CD4-positive, alpha-beta T cell treated with Interleukin-21 for 1 hour (primary cell): ENCODE measurements at regions not wholly inside any gene's neighbourhood (a gene's known extent, or its start where the extent isn't known, plus 50 kb on each side); places are given as distances from the start of the nearest gene placed in this dataset.
"Not testable (repeated sequence)": the region's sequence is repeated elsewhere in the genome, so short reads cannot be mapped to it uniquely, and the experiment has no call there.

ENCODE experiments used
- DNase-seq: peaks from one replicate; pipeline ENCODE4 v3.0.0-alpha.2; 2020

DNA sequence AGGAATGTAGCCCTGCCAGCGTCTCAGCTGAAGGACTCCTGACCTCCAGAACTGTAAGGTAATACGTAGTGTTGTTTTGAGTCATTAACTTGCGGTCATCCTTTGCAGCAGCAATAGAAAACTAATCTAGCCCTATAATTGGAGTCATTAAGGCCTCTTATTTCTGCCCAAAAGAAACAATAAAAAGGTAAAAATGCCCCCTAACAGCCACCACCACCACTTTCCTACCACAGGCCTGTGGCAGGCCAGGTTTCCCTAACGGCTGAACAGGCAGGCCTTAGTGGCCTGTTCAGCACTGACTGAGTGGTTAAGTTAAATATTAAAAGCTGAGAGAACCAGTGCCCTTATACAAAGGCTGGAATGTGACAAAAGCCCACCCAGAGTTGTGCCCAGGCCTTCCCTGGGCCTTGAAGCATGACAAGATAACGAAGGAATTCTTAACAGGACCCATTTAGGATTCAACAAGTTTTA lies 286.5 kb upstream of the ERCC4 start:
- DNase-seq: no peak

DNA sequence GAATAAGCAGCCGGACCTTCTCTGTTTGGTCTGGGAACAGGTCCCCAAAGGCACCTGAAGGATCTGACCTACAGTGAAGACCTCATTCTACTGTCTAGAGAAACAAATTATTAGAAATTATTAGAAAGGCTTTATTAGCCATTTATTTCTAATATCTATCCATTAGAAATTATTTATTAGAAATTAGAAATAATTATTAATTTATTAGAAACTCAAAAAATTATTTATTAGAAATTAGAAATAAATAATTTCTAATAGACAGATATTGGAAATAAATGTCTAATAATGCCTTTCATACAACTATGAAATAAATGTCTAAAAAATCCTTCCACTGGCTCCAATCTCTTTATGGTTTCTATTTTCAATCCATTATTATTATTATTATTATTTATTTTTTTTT lies 285.7 kb upstream of the ERCC4 start:
- no peak for DNase-seq

DNA sequence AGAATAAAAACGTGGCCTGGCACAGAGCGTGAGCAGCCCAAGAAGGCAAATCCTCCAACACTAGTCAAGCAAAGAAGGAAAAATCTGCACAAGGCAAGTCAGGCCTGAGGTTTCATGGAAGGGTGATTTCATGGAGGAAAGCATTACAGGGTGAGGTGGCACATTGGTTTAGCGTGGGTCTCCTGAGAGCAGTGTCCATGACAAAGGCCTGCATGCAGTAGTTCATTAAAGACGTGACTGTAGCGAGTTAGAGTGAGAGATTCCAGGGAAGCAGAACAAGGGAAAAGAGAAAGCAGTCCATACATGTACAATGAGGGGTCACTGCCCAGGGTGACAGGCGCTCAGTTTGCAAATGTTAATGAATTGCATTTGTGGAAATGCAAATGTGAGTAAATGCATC lies 285.0 kb upstream of the ERCC4 start:
- no peak for DNase-seq

DNA sequence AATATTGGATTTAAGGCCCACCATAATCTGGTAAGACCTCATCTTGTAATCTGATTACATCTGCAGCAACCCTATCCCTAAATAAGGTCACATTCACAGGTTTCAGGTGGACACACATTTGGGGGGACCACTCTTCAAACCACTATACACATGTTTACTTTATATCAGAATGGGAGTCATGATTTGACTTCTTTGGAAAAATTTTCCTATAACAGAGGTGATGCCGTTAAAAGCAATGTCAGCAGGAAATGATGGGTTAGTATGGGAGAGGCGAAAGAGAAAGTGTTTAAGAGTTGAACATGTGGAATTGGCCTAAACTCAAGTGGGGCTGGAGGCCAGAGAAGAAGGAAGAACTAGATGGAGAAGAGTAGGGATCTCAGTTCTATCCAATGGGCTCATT lies 281.7 kb upstream of the ERCC4 start:
- no peak for DNase-seq

DNA sequence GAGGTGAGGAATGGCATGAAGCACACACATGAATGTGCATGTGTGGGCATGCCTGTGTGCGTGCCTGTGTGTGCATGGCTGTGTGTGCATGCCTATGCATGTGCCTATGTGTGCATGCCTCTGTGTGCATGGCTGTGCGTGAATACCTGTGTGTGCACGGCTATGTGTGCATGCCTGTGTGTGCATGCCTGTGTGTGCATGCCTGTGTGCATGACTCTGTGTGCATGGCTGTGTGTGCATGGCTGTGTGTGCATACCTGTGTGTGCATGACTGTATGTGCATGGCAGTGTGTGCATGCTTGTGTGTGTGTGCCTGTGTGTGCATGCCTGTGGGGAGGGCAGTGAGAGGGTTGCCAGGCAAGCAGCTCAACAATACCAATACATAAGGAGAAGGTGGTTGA lies 276.5 kb upstream of the ERCC4 start:
- DNase-seq: no peak

DNA sequence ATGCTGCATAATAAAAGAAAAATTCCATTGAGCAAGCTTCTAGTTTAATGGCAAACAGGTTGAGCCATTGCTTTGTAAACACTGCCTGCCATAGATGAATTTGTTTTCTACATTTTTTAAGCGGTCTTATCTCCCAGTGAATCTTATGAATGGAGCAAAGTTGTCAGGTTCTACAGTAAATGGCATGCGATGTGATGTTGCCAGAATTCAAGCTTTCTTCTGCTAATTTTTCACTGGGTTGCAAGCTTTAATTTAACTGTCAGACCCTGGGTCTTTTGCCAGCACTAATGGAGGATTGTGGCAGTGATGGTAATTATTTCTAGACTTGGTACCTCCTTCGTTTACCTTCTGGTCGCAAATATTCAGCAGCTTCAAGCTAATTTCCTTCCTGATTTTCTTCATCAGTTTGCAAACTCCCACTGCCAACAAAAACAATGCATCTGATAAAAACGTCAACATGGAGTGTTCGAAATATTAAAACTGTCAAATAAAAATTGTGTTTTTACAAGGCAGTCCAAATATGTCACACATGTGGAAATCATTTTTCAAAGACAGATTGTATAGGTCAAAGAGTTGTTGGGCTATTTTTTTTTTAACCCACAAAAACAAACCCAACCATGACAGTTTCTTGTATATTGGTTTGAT lies 274.2 kb upstream of the ERCC4 start:
- no peak for DNase-seq

DNA sequence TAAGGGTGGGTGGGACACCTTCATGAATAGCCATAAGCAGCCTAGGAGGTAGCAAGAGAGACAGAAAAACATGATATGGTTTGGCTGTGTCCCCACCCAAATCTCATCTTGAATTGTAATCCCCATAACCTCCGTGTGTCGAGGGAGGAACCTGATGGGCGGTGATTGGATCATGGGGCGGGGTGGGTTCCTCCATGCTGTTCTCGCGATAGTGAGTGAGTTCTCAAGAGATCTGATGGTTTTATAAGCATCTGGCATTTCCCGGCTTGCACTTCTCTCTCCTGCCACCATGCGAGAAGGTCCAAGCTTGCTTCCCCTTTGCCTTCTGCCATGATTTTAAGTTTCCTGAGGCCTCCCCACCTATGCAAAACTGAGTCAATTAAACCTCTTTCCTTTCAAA lies 259.1 kb upstream of the ERCC4 start:
- DNase-seq: no peak

DNA sequence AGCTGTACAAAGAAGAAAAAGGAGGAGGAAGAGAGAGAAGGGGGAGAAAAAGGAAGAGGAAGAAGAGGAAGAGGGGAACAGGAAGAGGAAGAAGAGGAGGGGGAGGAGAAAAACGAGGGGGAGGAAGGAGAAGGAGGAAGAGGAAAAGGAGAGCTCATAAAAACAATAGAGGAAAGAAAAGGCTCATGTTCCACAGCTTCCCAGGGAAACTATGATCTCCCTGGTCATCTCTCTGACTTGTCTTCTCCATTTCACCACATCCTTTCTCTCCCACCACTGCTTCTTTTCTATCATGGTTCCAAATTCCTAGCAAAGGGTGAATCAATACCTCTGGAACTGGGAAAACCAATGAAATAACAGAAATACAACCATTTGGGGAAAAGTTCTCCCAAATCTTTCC lies 254.1 kb upstream of the ERCC4 start:
- no peak for DNase-seq

DNA sequence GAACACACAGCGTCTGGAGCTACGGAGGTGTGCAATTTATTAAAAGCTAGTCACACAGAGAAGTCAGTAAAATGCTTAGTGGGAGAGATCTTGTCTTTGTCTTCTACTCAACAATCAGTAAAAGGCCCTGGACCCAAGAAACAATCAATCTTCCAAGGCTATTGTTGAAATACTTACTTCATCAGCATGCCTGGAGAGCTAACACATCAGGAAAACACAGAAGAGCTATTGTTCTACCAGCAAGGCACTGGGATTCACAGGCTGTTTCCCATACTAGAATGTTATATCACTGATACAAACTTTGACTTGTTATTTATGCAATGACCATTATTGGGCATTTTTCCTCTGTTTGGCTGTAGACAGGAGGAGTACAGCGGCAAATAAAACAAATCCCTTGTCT lies 247.8 kb upstream of the ERCC4 start:
- no peak for DNase-seq

DNA sequence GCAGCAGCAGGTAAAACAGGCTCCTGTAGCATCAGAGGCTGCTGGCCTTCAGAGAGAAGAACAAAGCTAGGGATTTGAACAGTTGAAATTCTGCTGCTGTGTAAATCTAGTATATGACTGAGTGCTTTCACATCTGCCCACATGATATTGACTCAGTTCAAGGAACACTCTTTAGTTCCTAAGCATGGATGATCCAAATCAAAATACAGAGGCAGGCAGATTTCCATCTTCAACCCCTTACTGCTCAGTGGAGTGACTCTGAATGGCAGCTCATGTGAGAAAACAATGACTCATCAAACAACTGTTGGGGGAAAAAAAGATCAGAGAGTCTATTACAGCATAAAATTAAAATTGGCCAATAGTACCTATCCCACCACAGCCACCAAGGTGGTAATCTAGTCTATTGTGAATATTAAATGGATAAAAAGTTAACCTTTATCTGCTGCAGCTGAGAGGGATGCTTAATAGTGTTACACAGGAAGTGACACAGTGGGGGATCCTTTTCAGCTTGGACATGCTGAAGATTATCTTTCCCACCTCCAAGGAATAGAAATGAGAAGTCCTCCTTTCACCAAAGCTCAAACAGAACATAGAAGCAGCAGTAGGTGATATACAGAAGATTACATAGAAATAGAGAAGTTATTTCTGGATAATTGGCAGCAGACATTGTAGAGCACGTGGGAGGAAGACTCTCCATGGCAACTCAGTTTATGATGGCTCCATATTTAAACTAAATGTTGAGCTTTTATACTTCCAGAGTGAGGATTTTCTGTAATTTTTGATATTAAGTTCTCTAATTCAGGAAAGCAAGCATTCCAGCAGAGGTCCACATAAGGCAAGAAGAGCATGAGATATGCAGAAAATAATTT lies 239.7 kb upstream of the ERCC4 start:
- no peak for DNase-seq

DNA sequence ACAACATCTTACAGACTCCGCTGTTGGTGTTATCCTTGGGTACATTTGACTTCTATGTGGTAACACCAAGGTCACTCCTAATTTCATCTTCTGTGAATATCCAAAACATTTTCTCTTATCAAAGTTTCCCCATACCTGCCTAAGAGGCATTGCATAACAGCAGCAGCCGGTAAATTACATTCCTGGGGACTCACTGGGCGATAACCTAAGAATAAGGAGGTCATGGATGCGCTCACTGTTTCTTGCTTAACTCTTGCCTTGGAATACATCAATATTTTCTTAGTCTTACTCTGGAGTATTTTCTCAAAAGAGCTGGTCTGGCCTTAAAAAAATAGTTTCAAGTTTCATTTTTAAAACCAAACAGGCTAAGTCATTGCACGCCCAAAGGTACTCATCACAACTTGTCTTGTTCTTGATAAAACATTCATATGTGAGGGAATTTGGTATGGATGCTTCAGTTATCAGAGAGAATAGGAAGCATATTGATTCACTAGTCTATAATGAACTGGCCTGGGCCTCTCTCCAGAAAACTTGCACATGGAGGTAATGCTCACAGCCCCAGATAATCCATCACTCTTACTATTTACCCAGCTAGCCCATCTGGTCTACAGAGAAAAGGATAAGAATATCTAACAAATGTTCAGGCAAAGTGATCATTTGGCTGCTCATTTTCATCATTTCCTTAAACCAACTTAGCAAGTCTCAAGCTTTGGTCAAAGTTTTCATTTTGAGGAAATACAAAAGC lies 235.0 kb upstream of the ERCC4 start:
- no peak for DNase-seq

DNA sequence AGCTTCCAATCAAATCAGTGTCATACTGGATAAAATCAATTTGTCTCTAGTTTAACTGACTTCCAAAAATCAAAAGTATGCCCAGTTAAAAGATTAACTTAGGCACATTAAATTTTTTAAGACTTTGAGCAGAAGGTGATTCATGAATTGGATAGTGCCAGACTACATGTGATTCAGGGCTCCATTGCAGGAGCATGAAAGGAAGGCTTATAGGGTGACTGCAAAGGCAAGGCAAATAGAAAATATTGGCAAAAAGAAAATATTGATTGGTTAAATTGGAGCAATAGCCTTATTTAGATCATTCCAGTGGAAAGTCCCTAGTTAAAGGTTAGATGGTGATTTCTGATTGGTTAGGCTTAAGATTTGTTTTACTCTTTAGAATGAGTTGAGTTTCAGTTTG lies 223.9 kb upstream of the ERCC4 start:
- no peak for DNase-seq

DNA sequence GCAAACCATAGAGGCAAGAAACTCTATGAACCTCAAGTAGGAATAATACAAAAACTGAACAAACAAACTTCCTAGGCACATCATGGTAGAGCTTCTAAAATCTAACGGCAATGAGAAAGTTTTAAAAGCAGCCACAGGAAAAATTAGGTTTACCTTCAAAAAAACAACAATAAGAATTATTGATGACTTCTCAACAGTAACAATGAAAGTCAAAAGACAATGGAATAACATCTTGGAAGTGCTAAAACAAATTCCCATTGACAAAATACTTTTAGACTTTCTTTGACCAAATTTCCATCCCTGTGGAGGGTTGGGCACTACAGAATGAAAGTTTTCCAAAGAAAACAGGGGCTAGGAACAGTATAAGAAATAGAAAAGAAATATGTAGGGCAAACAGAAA lies 222.9 kb upstream of the ERCC4 start:
- no peak for DNase-seq

DNA sequence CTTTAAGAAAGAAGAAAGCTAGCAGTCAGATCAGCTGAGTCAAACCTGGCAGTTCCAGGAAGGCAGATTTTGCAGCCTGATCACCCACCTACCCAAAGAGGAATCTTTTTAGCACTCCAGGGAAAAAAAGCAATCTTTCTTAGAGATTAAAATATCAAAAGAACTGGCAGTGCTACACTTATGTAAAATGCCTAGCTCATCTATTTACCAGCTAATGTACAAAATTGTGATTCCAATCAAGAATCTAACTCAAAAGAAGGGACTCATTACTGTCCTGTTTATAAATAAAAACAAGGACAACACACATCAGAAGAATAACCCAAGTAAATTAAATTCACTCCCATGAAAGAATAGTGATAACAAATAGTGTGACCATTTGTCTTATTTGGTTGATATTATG lies 222.4 kb upstream of the ERCC4 start:
- no peak for DNase-seq

DNA sequence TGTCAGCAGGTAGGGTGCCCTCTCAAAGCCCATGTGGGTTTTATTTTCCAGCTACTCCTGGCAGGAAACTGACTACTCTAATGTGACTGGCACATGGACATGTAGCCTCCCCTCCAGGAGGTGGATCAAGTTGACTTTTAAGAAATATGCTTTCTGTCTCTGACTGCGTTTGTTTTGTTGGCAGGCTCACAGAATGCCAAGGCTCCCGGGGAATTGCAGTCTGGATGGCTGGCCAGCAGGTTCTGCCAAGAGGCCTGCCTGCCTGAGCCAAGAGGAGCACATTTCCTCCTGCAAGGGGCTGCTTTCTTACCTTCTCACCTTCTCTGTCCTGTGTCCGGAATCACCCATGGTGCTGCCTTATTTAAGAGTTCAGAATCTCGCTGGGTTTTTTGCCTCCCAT lies 217.3 kb upstream of the ERCC4 start:
- DNase-seq: no peak

DNA sequence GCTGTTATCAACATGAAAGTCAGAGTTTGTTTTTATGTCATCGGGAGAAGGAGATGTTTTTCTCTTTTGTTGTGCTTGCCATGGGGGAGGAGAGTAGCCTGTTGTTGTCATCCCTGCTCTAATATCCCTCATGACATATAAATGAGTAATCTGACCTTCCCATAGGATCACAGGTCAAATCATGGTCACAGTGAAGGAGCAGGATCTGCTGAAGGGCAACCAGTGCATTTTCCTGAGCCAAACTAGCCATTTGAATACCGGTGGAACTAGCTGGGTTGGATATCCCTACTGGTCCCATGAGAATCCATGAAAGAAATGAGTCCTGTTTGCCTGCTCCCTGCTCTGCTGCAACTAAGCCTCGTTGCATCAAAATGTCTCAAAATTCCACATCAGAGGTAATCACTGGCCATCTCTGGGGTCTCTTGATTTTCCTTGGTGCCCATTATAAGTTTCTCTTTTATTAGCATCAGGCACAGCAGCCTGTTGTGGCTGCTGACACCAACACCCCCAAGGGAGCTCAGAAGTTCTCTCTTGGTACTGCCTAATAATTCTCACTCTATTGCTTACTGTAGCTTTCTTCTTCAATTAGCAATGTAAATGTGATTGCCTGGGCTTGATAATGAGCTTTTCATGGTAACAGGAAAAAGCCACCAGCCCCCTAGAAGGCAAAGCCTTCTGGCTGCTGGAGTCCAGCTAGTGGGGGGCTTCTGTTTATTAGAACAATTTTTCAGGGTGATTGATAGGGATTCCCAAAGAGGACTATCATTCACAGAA lies 211.4 kb upstream of the ERCC4 start:
- DNase-seq: no peak

DNA sequence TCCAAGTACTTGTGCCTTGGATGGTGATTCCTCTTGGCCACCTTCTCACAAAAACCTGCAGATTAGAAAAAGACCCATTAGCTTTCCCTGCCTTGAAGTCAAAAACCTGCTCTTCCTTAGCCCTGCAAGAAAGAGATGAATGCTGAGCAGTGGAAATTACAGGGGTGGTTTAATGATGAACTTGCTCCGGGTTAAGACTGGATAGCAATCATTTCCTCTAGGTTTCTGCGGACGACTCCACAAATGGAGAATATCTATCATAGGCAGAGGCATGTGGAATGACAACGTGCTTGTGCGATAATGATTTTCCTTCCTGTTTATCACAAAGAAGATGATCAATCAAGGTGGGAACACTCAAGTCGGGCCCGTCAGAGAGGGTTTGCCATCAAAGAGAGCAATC lies 201.2 kb upstream of the ERCC4 start:
- DNase-seq: no peak

DNA sequence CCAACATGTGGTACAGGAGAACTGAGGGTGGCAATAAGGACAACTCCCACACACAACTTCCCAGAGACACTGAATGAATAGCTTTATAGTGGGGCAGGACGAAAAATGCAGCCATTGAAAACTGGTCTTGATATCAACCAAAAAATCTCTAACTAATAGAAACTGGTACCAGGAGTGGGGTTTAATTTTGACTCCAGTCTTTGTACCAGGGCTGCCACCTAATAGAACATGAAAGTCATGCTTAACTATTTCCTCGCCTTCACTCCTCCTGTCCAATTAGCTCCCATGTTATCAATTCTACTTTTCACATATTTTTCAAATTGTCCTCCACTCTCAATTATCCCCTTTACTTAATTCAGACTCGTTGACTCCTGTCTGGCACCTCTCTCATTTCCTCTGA lies 192.0 kb upstream of the ERCC4 start:
- DNase-seq: no peak

DNA sequence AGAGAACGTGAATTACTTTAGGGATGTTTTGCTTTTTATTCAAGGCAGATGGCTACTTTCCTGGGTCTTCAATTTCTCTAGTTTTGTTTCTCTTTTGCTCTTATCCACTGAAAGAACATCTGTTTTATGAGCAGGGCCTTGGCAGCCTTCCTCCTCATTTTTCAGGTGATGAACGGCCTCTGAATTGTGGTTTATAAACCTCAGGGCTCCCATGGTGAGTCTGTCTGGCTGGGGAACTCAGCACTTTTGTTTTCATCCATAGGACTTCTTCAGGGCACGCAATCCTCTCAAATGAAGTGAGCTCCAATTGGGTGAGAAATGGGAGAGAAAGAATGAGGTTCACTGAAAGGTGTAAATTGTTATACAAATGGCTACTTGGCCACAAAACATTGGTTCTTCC lies 186.4 kb upstream of the ERCC4 start:
- no peak for DNase-seq

DNA sequence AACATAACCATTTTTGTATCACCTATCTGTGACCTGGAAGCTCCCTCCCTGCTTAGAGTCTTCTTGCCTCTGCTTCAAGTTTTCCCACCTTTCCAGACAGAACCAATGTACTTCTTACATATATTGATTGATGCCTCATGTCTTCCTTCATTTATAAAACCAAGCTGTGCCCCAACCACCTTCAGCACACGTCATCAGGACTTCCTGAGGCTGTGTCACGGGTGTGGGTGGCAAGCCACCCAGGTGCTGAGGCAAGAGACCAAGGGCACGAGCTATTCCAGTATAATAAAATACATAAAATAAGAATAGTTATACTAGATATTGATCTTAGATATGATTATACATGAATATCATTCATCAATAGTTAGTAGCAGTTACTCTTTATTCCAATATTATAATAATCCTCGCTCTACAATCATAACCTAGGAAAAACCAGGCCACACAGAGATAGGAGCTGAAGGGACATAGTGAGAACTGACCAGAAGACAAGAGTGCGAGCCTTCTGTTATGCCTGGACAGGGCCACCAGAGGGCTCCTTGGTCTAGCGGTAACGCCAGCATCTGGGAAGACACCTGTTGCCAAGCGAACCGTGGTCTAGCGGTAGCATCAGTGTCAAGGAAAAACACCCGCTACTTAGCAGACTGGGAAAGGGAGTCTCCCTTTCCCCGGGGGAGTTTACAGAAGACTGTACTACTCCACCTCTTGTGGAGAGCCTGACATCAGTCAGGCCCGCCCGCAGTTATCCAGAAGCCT lies 180.2 kb upstream of the ERCC4 start:
- DNase-seq: not testable (repeated sequence)

DNA sequence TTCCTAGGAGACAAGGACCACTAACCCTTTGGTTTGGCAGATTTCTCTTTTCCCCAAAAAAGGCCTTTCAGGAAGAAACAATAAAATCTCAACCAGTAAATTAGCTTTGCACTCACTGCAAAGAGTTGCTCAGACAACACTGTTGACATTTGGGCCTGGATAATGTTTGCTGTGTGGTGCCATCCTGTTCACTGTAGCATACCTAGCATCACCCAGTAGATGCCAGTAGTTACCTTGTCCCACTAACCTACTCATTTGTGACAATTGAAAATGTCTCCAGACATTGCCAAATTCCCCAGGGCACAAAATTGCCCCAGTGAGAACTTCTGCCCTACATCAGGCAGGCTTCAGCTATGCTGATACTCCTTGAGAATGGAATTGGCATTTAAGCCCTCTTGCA lies 177.0 kb upstream of the ERCC4 start:
- no peak for DNase-seq

DNA sequence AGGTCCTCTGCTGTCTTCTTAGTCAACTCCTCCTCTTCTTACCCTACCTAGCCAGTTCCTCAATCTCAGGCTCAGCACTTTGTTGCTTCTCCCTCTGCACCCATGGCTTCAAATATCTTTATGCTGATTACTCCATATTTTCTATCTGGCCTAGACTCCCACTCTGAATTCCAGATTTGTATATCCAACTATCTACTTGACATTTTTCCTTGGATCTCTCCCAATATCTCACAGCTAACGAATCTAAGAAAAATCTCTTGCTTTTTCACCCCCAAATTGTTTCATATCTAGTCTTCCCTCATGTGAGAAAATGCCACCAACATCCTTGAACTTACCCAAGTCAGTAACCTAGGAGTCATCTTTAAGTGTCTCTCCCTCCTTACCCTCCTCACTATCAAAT lies 176.4 kb upstream of the ERCC4 start:
- DNase-seq: no peak
